HepG2 (cell line): ENCODE measurements at regions not wholly inside any gene's neighbourhood (a gene's known extent, or its start where the extent isn't known, plus 50 kb on each side); places are given as distances from the start of the nearest gene placed in this dataset.

Source experiments
- ATAC-seq: fragments of 200-7000 bp; cut with Tn5 transposase; 3 replicates; pipeline ENCODE4 v1.9.1; 2020; ENCODE audit warnings: mild to moderate bottlenecking, moderate library complexity
- BruUV-seq: library from RNA; stranded (reverse); fragments of 400-500 nt; replicated peaks from 2 replicates; lab custom pipeline; 2021; lab: Mats Ljungman, UMichigan
- CTCF ChIA-PET: fragments of 300-600 bp; formaldehyde crosslinking; extraction: SDS; loops from one replicate; lab custom pipeline; 2021; ENCODE audit warnings: low total read pairs, inconsistent platforms, low intra/inter-chr PET ratio; lab: Yijun Ruan, JAX
- POLR2A ChIA-PET: fragments of 350-600 bp; sonication (Branson Sonifier 250); formaldehyde crosslinking; loops from one replicate; lab custom pipeline; 2020; ENCODE audit warnings: antibody characterized with exemption, inconsistent platforms; lab: Yijun Ruan, JAX
- DNase-seq: peaks from one replicate; pipeline ENCODE4 v3.0.0-alpha.2; 2015; ENCODE audit warnings: low spot score
- FAIRE-seq: peaks from 3 replicates; lab custom pipeline; 2011; peaks lifted over from hg19 to GRCh38; lab: Jason Lieb, UNC
- H2AFZ ChIP-seq: one replicate; pipeline ENCODE4 v1.6.1; 2011; ENCODE audit warnings: low read length, inconsistent platforms
- H3K27ac ChIP-seq: fragments of 300-600 bp; 3 replicates; pipeline ENCODE4 v1.8.0; 2011; ENCODE audit warnings: mixed run types, mild to moderate bottlenecking, mixed read lengths, low read length, inconsistent platforms; ENCODE audit not compliant: insufficient read depth; ENCODE audit errors: extremely low read length
- H3K27me3 ChIP-seq, 2 experiments: fragments of 200-600 bp in 1 of 2; 2 replicates in 1 of 2; 3 replicates in 1 of 2; pipeline versions ENCODE4 v1.6.0 to v1.8.0; 2011; ENCODE audit warnings: low read length in 2 of 2, mild to moderate bottlenecking in 2 of 2, moderate library complexity in 2 of 2, inconsistent platforms in 1 of 2; ENCODE audit not compliant: insufficient read depth in 2 of 2, control insufficient read depth in 1 of 2
- H3K36me3 ChIP-seq, 2 experiments: fragments of 200-600 bp in 1 of 2; replicated peaks in 1 of 2; 2 replicates in 1 of 2; 3 replicates in 1 of 2; pipeline versions ENCODE4 v1.5.1 to v1.8.0; 2011; ENCODE audit warnings: low read length in 2 of 2, inconsistent platforms in 1 of 2; ENCODE audit not compliant: insufficient read depth in 2 of 2, control insufficient read depth in 1 of 2
- H3K4me1 ChIP-seq: 2 replicates; pipeline ENCODE4 v1.5.1; 2012; ENCODE audit warnings: low read length, inconsistent platforms; ENCODE audit not compliant: insufficient read depth
- H3K4me2 ChIP-seq: 2 replicates; pipeline ENCODE4 v1.6.0; 2011; ENCODE audit warnings: low read depth, low read length, inconsistent platforms
- H3K4me3 ChIP-seq, 3 experiments: fragments of 200-600 bp in 1 of 3; sonication (generic), shearing (Covaris generic) in 1 of 3; replicated peaks in 1 of 3; 2 replicates each; pipeline ENCODE4 v1.5.1; 2011 to 2016; ENCODE audit warnings: low read length in 3 of 3, inconsistent platforms in 2 of 3, low read depth in 2 of 3, mild to moderate bottlenecking in 2 of 3, control low read depth in 1 of 3, mixed read lengths in 1 of 3; ENCODE audit not compliant: insufficient read depth in 1 of 3
- H3K79me2 ChIP-seq: one replicate; pipeline ENCODE4 v1.6.1; 2011; ENCODE audit warnings: low read length, inconsistent platforms; ENCODE audit not compliant: insufficient read depth
- H3K9ac ChIP-seq: 2 replicates; pipeline ENCODE4 v1.6.0; 2011; ENCODE audit warnings: mild to moderate bottlenecking, low read depth, low read length, inconsistent platforms; ENCODE audit not compliant: insufficient read depth
- H3K9me3 ChIP-seq: 2 replicates; pipeline ENCODE4 v1.5.1; 2012; ENCODE audit warnings: mild to moderate bottlenecking, low read length
- H4K20me1 ChIP-seq: 2 replicates; pipeline ENCODE4 v1.6.0; 2011; ENCODE audit warnings: inconsistent platforms, mild to moderate bottlenecking, low read length, moderate library complexity; ENCODE audit not compliant: insufficient read depth
- BORCS8-MEF2B ChIP-seq: sonication (generic); formaldehyde crosslinking; IDR thresholded peaks from 2 replicates; pipeline ENCODE4 v1.8.0; 2022; ENCODE audit warnings: mild to moderate bottlenecking, missing genetic modification reagents
- CCDC6 ChIP-seq: sonication (generic); formaldehyde crosslinking; IDR thresholded peaks from 2 replicates; pipeline ENCODE4 v1.8.1; 2022; ENCODE audit warnings: mild to moderate bottlenecking, missing genetic modification reagents, moderate library complexity
- GMEB2 ChIP-seq: IDR thresholded peaks from 2 replicates; pipeline ENCODE4 v1.6.1; 2016; ENCODE audit warnings: missing biosample characterization, missing genetic modification reagents, low read depth
- HES4 ChIP-seq: sonication (generic); formaldehyde crosslinking; IDR thresholded peaks from 2 replicates; pipeline ENCODE4 v1.9.0; 2021; ENCODE audit warnings: mild to moderate bottlenecking, missing genetic modification reagents, borderline replicate concordance
- HNRNPH1 ChIP-seq: fragments of 200-400 bp; formaldehyde crosslinking; optimal IDR thresholded peaks from 2 replicates; pipeline ENCODE3; 2017; ENCODE audit warnings: mild to moderate bottlenecking, low read depth, low read length
- NKX3-1 ChIP-seq: sonication (generic); formaldehyde crosslinking; IDR thresholded peaks from 2 replicates; pipeline ENCODE4 v1.5.0; 2020; ENCODE audit warnings: missing genetic modification reagents
- POLR2A ChIP-seq, 2 experiments: IDR thresholded peaks; 2 replicates each; pipeline ENCODE4 v1.6.1; 2011; ENCODE audit warnings: low read depth in 2 of 2, low read length in 2 of 2, mild to moderate bottlenecking in 1 of 2, moderate library complexity in 1 of 2; ENCODE audit not compliant: insufficient read depth in 1 of 2
- PRDM15 ChIP-seq: sonication (generic); formaldehyde crosslinking; IDR thresholded peaks from 2 replicates; pipeline ENCODE4 v1.4.0; 2020; ENCODE audit warnings: missing genetic modification reagents
- TBP ChIP-seq: sonication (generic); formaldehyde crosslinking; IDR thresholded peaks from 2 replicates; pipeline ENCODE4 v1.5.0; 2020; ENCODE audit warnings: missing genetic modification reagents
- TMF1 ChIP-seq: sonication (generic); formaldehyde crosslinking; IDR thresholded peaks from 2 replicates; pipeline ENCODE4 v1.8.1; 2022; ENCODE audit warnings: low read depth, missing genetic modification reagents
- U2AF2 ChIP-seq: fragments of 200-400 bp; formaldehyde crosslinking; IDR thresholded peaks from 2 replicates; pipeline ENCODE4 v1.6.1; 2017; ENCODE audit warnings: low read depth, mild to moderate bottlenecking, low read length
- ZKSCAN1 ChIP-seq: fragments of 150-350 bp; IDR thresholded peaks from 2 replicates; pipeline ENCODE4 v1.6.1; 2014; ENCODE audit warnings: low read length
- ZNF205 ChIP-seq: IDR thresholded peaks from 2 replicates; pipeline ENCODE4 v1.6.1; 2018; ENCODE audit warnings: missing biosample characterization, missing genetic modification reagents
- ZNF253 ChIP-seq: sonication (generic); formaldehyde crosslinking; IDR thresholded peaks from 2 replicates; pipeline ENCODE4 v1.8.0; 2022; ENCODE audit warnings: mild to moderate bottlenecking, missing genetic modification reagents, borderline replicate concordance
- ZNF274 ChIP-seq: sonication (generic); formaldehyde crosslinking; IDR thresholded peaks from 2 replicates; pipeline ENCODE4 v1.5.1; 2020; ENCODE audit warnings: mild to moderate bottlenecking, missing genetic modification reagents
- ZNF572 ChIP-seq: sonication (generic); formaldehyde crosslinking; IDR thresholded peaks from 2 replicates; pipeline ENCODE4 v1.5.1; 2020; ENCODE audit warnings: mild to moderate bottlenecking, missing genetic modification reagents
- ZNF782 ChIP-seq: sonication (generic); formaldehyde crosslinking; IDR thresholded peaks from 2 replicates; pipeline ENCODE4 v1.4.0; 2020; ENCODE audit warnings: missing genetic modification reagents, mild to moderate bottlenecking, borderline replicate concordance
- ZNF790 ChIP-seq: sonication (generic); formaldehyde crosslinking; IDR thresholded peaks from 2 replicates; pipeline ENCODE4 v1.8.0; 2022; ENCODE audit warnings: missing genetic modification reagents, mild to moderate bottlenecking, borderline replicate concordance
- ZNF841 ChIP-seq: sonication (generic); formaldehyde crosslinking; IDR thresholded peaks from 2 replicates; pipeline ENCODE4 v1.8.1; 2023; ENCODE audit warnings: missing genetic modification reagents, borderline replicate concordance
- WGBS: methylation state at CpG from one replicate; pipeline ENCODE4 v1.1.6; 2017; ENCODE audit warnings: low lambda C conversion rate; 5-methylcytosine and 5-hydroxymethylcytosine counted together
- in situ Hi-C: cut with HindIII; loops from 2 replicates; pipeline ENCODE4 v1.10.0; 2017; ENCODE audit warnings: low pct_unique_long_range_greater_than_20kb; ENCODE audit not compliant: extremely low pct_ligation_motif_present
- intact Hi-C: fragments of 100-400 bp; cut with micrococcal nuclease; formaldehyde crosslinking; loops from one replicate; pipeline ENCODE4 v1.10.0; 2022; ENCODE audit not compliant: unreplicated experiment
- TF ChIP-seq, protein P1 (sequence below): sonication (generic); formaldehyde crosslinking; IDR thresholded peaks from 2 replicates; pipeline ENCODE4 v1.4.0; 2020; ENCODE audit warnings: low read depth, mild to moderate bottlenecking, missing genetic modification reagents

- TF ChIP-seq, protein P1, sequence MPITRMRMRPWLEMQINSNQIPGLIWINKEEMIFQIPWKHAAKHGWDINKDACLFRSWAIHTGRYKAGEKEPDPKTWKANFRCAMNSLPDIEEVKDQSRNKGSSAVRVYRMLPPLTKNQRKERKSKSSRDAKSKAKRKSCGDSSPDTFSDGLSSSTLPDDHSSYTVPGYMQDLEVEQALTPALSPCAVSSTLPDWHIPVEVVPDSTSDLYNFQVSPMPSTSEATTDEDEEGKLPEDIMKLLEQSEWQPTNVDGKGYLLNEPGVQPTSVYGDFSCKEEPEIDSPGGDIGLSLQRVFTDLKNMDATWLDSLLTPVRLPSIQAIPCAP = no peak
- no peak for TF ChIP-seq HES4 (CRISPR knock-in tag)
- TF ChIP-seq U2AF2 = no peak
- TF ChIP-seq ZNF782 = no peak
- no peak for TF ChIP-seq ZNF253 (CRISPR knock-in tag)
- TF ChIP-seq POLR2A (IDR thresholded peaks at IDR 0.05; ENCODE audit: insufficient read depth in 1 of 2, low read depth in 2 of 2, low read length in 2 of 2) = no peak
- no peak for TF ChIP-seq NKX3-1 (CRISPR knock-in tag)
These were observed 621.9 kb downstream of the NPHP4 start (continued) for GRCh38 chr1:5370311-5370710.

DNA sequence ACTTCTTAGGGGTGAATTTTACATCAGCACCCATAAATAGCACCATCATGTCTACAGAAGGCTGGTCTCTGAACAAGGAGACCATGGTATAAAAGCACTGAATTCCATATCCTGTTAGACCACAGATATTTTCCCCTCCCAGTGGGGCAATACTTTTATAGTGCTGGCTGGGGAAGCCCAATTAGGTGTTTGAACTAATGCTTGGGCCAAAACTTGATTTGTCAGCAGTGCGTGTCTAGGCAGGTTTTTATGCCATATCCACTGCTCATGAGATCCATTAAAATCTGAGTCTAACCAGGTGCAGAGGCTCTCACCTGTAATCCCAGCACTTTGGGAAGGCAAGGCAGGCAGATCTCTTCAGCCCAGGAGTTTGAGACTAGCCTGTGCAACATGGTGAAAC is 623.0 kb downstream of the NPHP4 start:
- CTCF ChIA-PET = no interaction called here
- no peaks in the 10 kb centered on the region for H3K36me3 ChIP-seq
- WGBS = 60% methylated on average over 1 of the region's 1 CpG
- intact Hi-C loops (no loop called here), in situ Hi-C loops (no loop called here)
- H3K27ac ChIP-seq = no peak overlapping the region
- H3K9me3 ChIP-seq = peaks cover 50% of the 10 kb centered on the region
- FAIRE-seq (no peak), ATAC-seq (no peak), DNase-seq (no peak)
- H4K20me1 ChIP-seq = no peaks in the 10 kb centered on the region
- no peak overlapping the region for H3K9ac ChIP-seq
- no peaks in the 10 kb centered on the region for H3K27me3 ChIP-seq
- H3K79me2 ChIP-seq = no peaks in the 10 kb centered on the region
- no peak overlapping the region for H2AFZ ChIP-seq
- POLR2A ChIA-PET = no interaction called here
- no peak overlapping the region for H3K4me2 ChIP-seq
- no peak overlapping the region for H3K4me3 ChIP-seq
- H3K4me1 ChIP-seq = no peaks in the 10 kb centered on the region
- BruUV-seq = no TSS peak
- no peak for TF ChIP-seq ZNF572 (CRISPR knock-in tag)
- no peak for TF ChIP-seq ZNF205 (CRISPR knock-in tag)
- TF ChIP-seq TMF1 = no peak
- no peak for TF ChIP-seq TBP (CRISPR knock-in tag)
- no peak for TF ChIP-seq PRDM15 (CRISPR knock-in tag)
- no peak for TF ChIP-seq GMEB2 (CRISPR knock-in tag)
- no peak for TF ChIP-seq HNRNPH1
- TF ChIP-seq ZNF274 = no peak
- no peak for TF ChIP-seq CCDC6
- no peak for TF ChIP-seq ZNF841 (CRISPR knock-in tag)
- TF ChIP-seq ZKSCAN1 = no peak
- no peak for TF ChIP-seq BORCS8-MEF2B (CRISPR knock-in tag)
- no peak for TF ChIP-seq ZNF790
